Mesenchymal stem cell (in vitro differentiated cells and primary cell): ENCODE measurements at regions not wholly inside any gene's neighbourhood (a gene's known extent, or its start where the extent isn't known, plus 50 kb on each side); places are given as distances from the start of the nearest gene placed in this dataset.

Source experiments
- DNase-seq: peaks from one replicate; pipeline ENCODE4 v3.0.0-alpha.2; 2013
- H2AFZ ChIP-seq: one replicate; pipeline ENCODE4 v1.6.1; 2013; ENCODE audit warnings: low read depth, mild to moderate bottlenecking, control low read depth, inconsistent platforms, low read length, moderate library complexity
- H2AK5ac ChIP-seq: 2 replicates; pipeline ENCODE4 v1.6.1; 2013; ENCODE audit warnings: low read length, moderate library complexity, mild to moderate bottlenecking, inconsistent platforms; ENCODE audit not compliant: severe bottlenecking
- H2BK120ac ChIP-seq: one replicate; pipeline ENCODE4 v1.6.1; 2013; ENCODE audit warnings: low read depth, mild to moderate bottlenecking, inconsistent platforms, low read length, moderate library complexity
- H2BK12ac ChIP-seq, 2 experiments: one replicate each; pipeline ENCODE4 v1.6.1; 2013; ENCODE audit warnings: inconsistent platforms in 2 of 2, low read length in 2 of 2, mild to moderate bottlenecking in 2 of 2, moderate library complexity in 2 of 2, control low read depth in 1 of 2
- H2BK15ac ChIP-seq: one replicate; pipeline ENCODE4 v1.6.1; 2013; ENCODE audit warnings: mild to moderate bottlenecking, low read depth, inconsistent platforms; ENCODE audit not compliant: poor library complexity, severe bottlenecking
- H2BK5ac ChIP-seq: 2 replicates; pipeline ENCODE4 v1.6.1; 2013; ENCODE audit warnings: low read depth, mild to moderate bottlenecking, low read length, control low read depth, inconsistent platforms; ENCODE audit not compliant: poor library complexity, severe bottlenecking
- H3K14ac ChIP-seq, 2 experiments: one replicate each; pipeline ENCODE4 v1.6.1; 2013; ENCODE audit warnings: inconsistent platforms in 2 of 2, low read length in 2 of 2, control low read depth in 1 of 2, mild to moderate bottlenecking in 1 of 2, moderate library complexity in 1 of 2
- H3K18ac ChIP-seq, 2 experiments: one replicate each; pipeline ENCODE4 v1.6.1; 2013; ENCODE audit warnings: inconsistent platforms in 2 of 2, low read length in 2 of 2, control low read depth in 1 of 2, low read depth in 1 of 2, mild to moderate bottlenecking in 1 of 2
- H3K23ac ChIP-seq, 2 experiments: one replicate each; pipeline ENCODE4 v1.6.1; 2013; ENCODE audit warnings: inconsistent platforms in 2 of 2, low read length in 2 of 2, mild to moderate bottlenecking in 2 of 2, moderate library complexity in 2 of 2, control low read depth in 1 of 2
- H3K27ac ChIP-seq: 2 replicates; pipeline ENCODE4 v1.5.1; 2013; ENCODE audit warnings: mild to moderate bottlenecking, moderate library complexity, low read length, control low read depth, inconsistent platforms; ENCODE audit not compliant: poor library complexity, severe bottlenecking
- H3K27me3 ChIP-seq, 2 experiments: 2 replicates each; pipeline versions ENCODE4 v1.6.1 to v1.7.0; 2013; ENCODE audit warnings: low read length in 2 of 2, mild to moderate bottlenecking in 2 of 2, moderate library complexity in 2 of 2, control low read depth in 1 of 2, inconsistent platforms in 1 of 2; ENCODE audit not compliant: control insufficient read depth in 1 of 2, insufficient read depth in 1 of 2
- H3K36me3 ChIP-seq, 2 experiments: 2 replicates each; pipeline versions ENCODE4 v1.6.1 to v1.7.0; 2013; ENCODE audit warnings: low read length in 2 of 2, control low read depth in 1 of 2, inconsistent platforms in 1 of 2, low read depth in 1 of 2, mild to moderate bottlenecking in 1 of 2; ENCODE audit not compliant: insufficient read depth in 2 of 2, control insufficient read depth in 1 of 2
- H3K4ac ChIP-seq, 2 experiments: one replicate each; pipeline ENCODE4 v1.6.1; 2013; ENCODE audit warnings: inconsistent platforms in 2 of 2, low read length in 2 of 2, mild to moderate bottlenecking in 2 of 2, moderate library complexity in 2 of 2, control low read depth in 1 of 2, low read depth in 1 of 2
- H3K4me1 ChIP-seq: 2 replicates; pipeline ENCODE4 v1.6.1; 2013; ENCODE audit warnings: low read depth, low read length, control low read depth; ENCODE audit not compliant: control insufficient read depth, insufficient read depth
- H3K4me2 ChIP-seq: 2 replicates; pipeline ENCODE4 v1.6.1; 2013; ENCODE audit warnings: low read length, mild to moderate bottlenecking, inconsistent platforms; ENCODE audit not compliant: poor library complexity, severe bottlenecking
- H3K4me3 ChIP-seq, 2 experiments: 2 replicates each; pipeline versions ENCODE4 v1.5.1 to v1.7.0; 2013; ENCODE audit warnings: low read length in 2 of 2, mild to moderate bottlenecking in 2 of 2, control low read depth in 1 of 2, low read depth in 1 of 2; ENCODE audit not compliant: insufficient read depth in 1 of 2
- H3K79me1 ChIP-seq: replicated peaks from 2 replicates; pipeline ENCODE4 v1.6.1; 2013; ENCODE audit warnings: mild to moderate bottlenecking, control low read depth, low read length, inconsistent platforms; ENCODE audit not compliant: poor library complexity, severe bottlenecking
- H3K9ac ChIP-seq: 2 replicates; pipeline ENCODE4 v1.7.0; 2013; ENCODE audit warnings: mild to moderate bottlenecking, low read length, moderate library complexity
- H3K9me3 ChIP-seq: 2 replicates; pipeline ENCODE4 v1.7.0; 2013; ENCODE audit warnings: mild to moderate bottlenecking, low read length; ENCODE audit not compliant: control insufficient read depth
- H4K8ac ChIP-seq: one replicate; pipeline ENCODE4 v1.6.1; 2013; ENCODE audit warnings: inconsistent platforms, mild to moderate bottlenecking, low read length, moderate library complexity
- H4K91ac ChIP-seq: one replicate; pipeline ENCODE4 v1.6.1; 2013; ENCODE audit warnings: mild to moderate bottlenecking, low read length, inconsistent platforms
- WGBS: methylation state at CpG from one replicate; pipeline ENCODE4 v1.1.7; 2013; ENCODE audit warnings: mixed read lengths; 5-methylcytosine and 5-hydroxymethylcytosine counted together

- no peaks in the 10 kb centered on the region for H3K4me1 ChIP-seq
- H3K27ac ChIP-seq: no peak overlapping the region
- H2AFZ ChIP-seq: no peak overlapping the region
- no peaks in the 10 kb centered on the region for H3K79me1 ChIP-seq
- no peak overlapping the region for H3K4me3 ChIP-seq
- H4K8ac ChIP-seq: no peak overlapping the region
- H3K36me3 ChIP-seq: no peaks in the 10 kb centered on the region
- WGBS: no CpG with 5 or more reads among the region's 2 CpGs
- no peak overlapping the region for H3K4ac ChIP-seq
- H3K14ac ChIP-seq: no peak overlapping the region
- no peak overlapping the region for H2BK12ac ChIP-seq
- DNase-seq: no peak
- H2BK120ac ChIP-seq: no peak overlapping the region
- H3K23ac ChIP-seq: no peak overlapping the region
- no peak overlapping the region for H2AK5ac ChIP-seq
- H3K9me3 ChIP-seq: peaks cover 26% of the 10 kb centered on the region
- H3K9ac ChIP-seq: no peak overlapping the region
- H2BK15ac ChIP-seq: no peak overlapping the region
- no peak overlapping the region for H3K4me2 ChIP-seq
- H4K91ac ChIP-seq: no peak overlapping the region
- no peak overlapping the region for H2BK5ac ChIP-seq
- no peak overlapping the region for H3K18ac ChIP-seq
- H3K27me3 ChIP-seq: no peaks in the 10 kb centered on the region
These were observed 65.5 kb upstream of the DNAH14 start for GRCh38 chr1:224864006-224864405.

GRCh38 chr1:224865510-224865909 is 64.0 kb upstream of the DNAH14 start:
- H4K91ac ChIP-seq: no peak overlapping the region
- no peak overlapping the region for H3K27ac ChIP-seq
- H3K14ac ChIP-seq: no peak overlapping the region
- no peak overlapping the region for H2AFZ ChIP-seq
- H3K27me3 ChIP-seq: no peaks in the 10 kb centered on the region
- no peak overlapping the region for H2AK5ac ChIP-seq
- H3K9me3 ChIP-seq: peaks cover 30% of the 10 kb centered on the region
- H2BK12ac ChIP-seq: no peak overlapping the region
- H3K4me2 ChIP-seq: no peak overlapping the region
- no peak overlapping the region for H2BK120ac ChIP-seq
- no peak for DNase-seq
- H3K4ac ChIP-seq: no peak overlapping the region
- no peak overlapping the region for H4K8ac ChIP-seq
- no peaks in the 10 kb centered on the region for H3K36me3 ChIP-seq
- no peak overlapping the region for H3K18ac ChIP-seq
- H3K23ac ChIP-seq: no peak overlapping the region
- no peaks in the 10 kb centered on the region for H3K4me1 ChIP-seq
- H2BK15ac ChIP-seq: no peak overlapping the region
- H3K9ac ChIP-seq: no peak overlapping the region
- no peaks in the 10 kb centered on the region for H3K79me1 ChIP-seq
- no peak overlapping the region for H2BK5ac ChIP-seq
- H3K4me3 ChIP-seq: no peak overlapping the region
- WGBS: 60% methylated on average over 1 of the region's 1 CpG

- Histone ChIP-seq H4K8ac (no peak overlapping the region), H3K4me2 (no peak overlapping the region), H3K4me3 (peak overlapping the region in 1 of 2 experiments; percentile 2), H3K4ac (no peak overlapping the region), H3K27ac (no peak overlapping the region), H3K9me3 (peaks cover 30% of the 10 kb centered on the region), H3K27me3 (peaks cover 0 to 9% of the 10 kb centered on the region in 2 experiments), H3K9ac (no peak overlapping the region), H2BK12ac (no peak overlapping the region), H2AFZ (no peak overlapping the region), H3K79me1 (no peaks in the 10 kb centered on the region), H2BK120ac (no peak overlapping the region), H2BK15ac (no peak overlapping the region), H4K91ac (no peak overlapping the region), H3K14ac (no peak overlapping the region), H3K23ac (no peak overlapping the region), H3K4me1 (no peaks in the 10 kb centered on the region), H3K18ac (no peak overlapping the region), H2AK5ac (no peak overlapping the region), H2BK5ac (no peak overlapping the region), H3K36me3 (no peaks in the 10 kb centered on the region)
- no peak for DNase-seq
These were observed 62.5 kb upstream of the DNAH14 start for GRCh38 chr1:224866940-224867339.

GRCh38 chr1:224867715-224868114 is 61.8 kb upstream of the DNAH14 start:
- no peak overlapping the region for H3K23ac ChIP-seq
- H3K18ac ChIP-seq: no peak overlapping the region
- no peak overlapping the region for H3K4me3 ChIP-seq
- no peaks in the 10 kb centered on the region for H3K4me1 ChIP-seq
- no peak overlapping the region for H4K91ac ChIP-seq
- peak; percentile 25 for DNase-seq
- H3K27ac ChIP-seq: no peak overlapping the region
- H2AFZ ChIP-seq: no peak overlapping the region
- no peak overlapping the region for H2BK5ac ChIP-seq
- no peaks in the 10 kb centered on the region for H3K36me3 ChIP-seq
- H2BK15ac ChIP-seq: no peak overlapping the region
- no peak overlapping the region for H2AK5ac ChIP-seq
- no peak overlapping the region for H3K14ac ChIP-seq
- H4K8ac ChIP-seq: no peak overlapping the region
- no peak overlapping the region for H3K4me2 ChIP-seq
- no peak overlapping the region for H2BK12ac ChIP-seq
- no peak overlapping the region for H3K4ac ChIP-seq
- no peak overlapping the region for H3K9ac ChIP-seq
- no peak overlapping the region for H2BK120ac ChIP-seq
- H3K27me3 ChIP-seq: peaks cover 0 to 12% of the 10 kb centered on the region in 2 experiments
- H3K79me1 ChIP-seq: no peaks in the 10 kb centered on the region
- peaks cover 30% of the 10 kb centered on the region for H3K9me3 ChIP-seq
